ENCODE measurements at regions not wholly inside any gene's neighbourhood (a gene's known extent, or its start where the extent isn't known, plus 50 kb on each side); places are given as distances from the start of the nearest gene placed in this dataset.

DNA sequence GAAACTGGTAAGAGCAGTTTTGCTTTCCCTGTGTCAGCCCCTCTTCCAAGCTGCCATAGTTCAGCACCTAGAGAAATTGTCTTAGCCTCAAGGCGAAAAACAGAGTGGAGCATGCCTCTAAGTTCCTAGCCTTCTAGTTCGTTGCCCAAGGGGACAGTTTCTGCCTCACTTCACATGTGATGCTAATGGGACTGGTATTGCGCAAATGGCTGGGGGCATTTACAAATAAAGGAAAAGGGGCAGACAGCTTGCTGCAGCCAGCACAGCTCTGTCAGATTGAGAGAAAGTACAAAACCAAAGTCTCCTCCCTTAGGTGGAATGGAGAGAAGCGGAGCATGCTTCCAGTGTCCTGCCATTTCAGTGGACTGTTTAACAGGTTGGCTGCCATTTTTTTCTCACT, 567.7 kb downstream of the ETV1 start:
- intact Hi-C loops (cut with DNase I): no loop called here
- no peaks in the 10 kb centered on the region for H3K27me3 ChIP-seq
- no peak overlapping the region for H3K27ac ChIP-seq
- H3K4me3 ChIP-seq: no peak overlapping the region
- no peaks in the 10 kb centered on the region for H3K4me1 ChIP-seq
- no peaks in the 10 kb centered on the region for H3K36me3 ChIP-seq
- peaks cover 0 to 24% (median 0%) of the 10 kb centered on the region in 12 donors for H3K9me3 ChIP-seq
- TF ChIP-seq, protein P1, sequence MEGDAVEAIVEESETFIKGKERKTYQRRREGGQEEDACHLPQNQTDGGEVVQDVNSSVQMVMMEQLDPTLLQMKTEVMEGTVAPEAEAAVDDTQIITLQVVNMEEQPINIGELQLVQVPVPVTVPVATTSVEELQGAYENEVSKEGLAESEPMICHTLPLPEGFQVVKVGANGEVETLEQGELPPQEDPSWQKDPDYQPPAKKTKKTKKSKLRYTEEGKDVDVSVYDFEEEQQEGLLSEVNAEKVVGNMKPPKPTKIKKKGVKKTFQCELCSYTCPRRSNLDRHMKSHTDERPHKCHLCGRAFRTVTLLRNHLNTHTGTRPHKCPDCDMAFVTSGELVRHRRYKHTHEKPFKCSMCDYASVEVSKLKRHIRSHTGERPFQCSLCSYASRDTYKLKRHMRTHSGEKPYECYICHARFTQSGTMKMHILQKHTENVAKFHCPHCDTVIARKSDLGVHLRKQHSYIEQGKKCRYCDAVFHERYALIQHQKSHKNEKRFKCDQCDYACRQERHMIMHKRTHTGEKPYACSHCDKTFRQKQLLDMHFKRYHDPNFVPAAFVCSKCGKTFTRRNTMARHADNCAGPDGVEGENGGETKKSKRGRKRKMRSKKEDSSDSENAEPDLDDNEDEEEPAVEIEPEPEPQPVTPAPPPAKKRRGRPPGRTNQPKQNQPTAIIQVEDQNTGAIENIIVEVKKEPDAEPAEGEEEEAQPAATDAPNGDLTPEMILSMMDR (IDR thresholded peaks at IDR 0.05): no peak
- no peak for TF ChIP-seq POLR2A (IDR thresholded peaks at IDR 0.05)
- ATAC-seq (no peak), DNase-seq (peak in 1 of 5 donors; percentile 15)
- 81 to 89% (median 85%) methylated on average over 4 of the region's 4 CpGs for WGBS, 4 donors

DNA sequence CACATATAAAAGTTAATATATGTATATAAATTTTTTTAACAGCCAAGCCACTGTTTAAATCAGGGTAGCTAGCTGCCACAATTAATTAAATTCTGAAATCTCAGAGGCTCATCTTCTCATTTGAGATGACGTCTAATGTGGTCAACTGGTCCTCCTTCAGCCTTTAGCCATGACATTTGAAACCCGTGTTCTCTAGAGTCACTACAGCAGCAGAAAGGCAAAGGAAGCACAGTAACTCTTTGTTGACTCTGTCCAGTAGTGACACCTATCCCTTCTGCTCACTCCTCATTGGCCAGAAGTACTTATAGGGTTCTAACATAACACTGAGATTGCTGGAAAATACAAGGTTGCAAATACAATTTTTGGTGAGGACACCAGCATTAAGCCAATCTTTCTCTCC, 555.5 kb downstream of the ETV1 start:
- Histone ChIP-seq H3K4me1 (no peaks in the 10 kb centered on the region), H3K27me3 (no peaks in the 10 kb centered on the region), H3K36me3 (no peaks in the 10 kb centered on the region), H3K27ac (no peak overlapping the region), H3K9me3 (no peaks in the 10 kb centered on the region), H3K4me3 (no peak overlapping the region)
- DNase-seq (no peak), ATAC-seq (no peak)
- intact Hi-C loops (cut with DNase I): no loop called here
- 67 to 83% (median 71%) methylated on average over 2 of the region's 2 CpGs for WGBS, 4 donors
- TF ChIP-seq POLR2A (IDR thresholded peaks at IDR 0.05): no peak
- TF ChIP-seq, protein P1 (IDR thresholded peaks at IDR 0.05): no peak

DNA sequence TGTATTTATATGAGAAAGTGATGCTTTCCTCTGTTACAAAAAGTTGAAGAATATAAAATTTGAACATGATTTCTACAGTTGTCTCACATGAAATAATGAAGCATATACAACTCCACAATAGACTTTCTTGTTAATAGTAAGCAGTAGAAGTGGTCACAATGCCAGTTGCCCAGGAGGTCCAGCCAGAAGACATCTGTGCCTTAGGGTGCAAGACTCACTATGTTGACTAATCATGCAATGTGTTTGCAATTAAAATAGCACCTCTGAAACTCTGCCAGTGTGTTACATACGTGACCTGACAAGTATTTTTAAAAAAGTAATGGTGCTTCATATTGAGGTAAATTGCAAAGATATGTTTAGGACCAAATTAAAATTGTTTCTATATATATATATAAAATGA, 547.2 kb downstream of the ETV1 start:
- no peak for ATAC-seq
- TF ChIP-seq, protein P1 (IDR thresholded peaks at IDR 0.05): no peak
- no peak for TF ChIP-seq POLR2A (IDR thresholded peaks at IDR 0.05)
- Histone ChIP-seq H3K27ac (no peak overlapping the region), H3K27me3 (no peaks in the 10 kb centered on the region), H3K9me3 (no peaks in the 10 kb centered on the region), H3K36me3 (no peaks in the 10 kb centered on the region), H3K4me1 (no peaks in the 10 kb centered on the region), H3K4me3 (no peak overlapping the region)
- no peak for DNase-seq
- intact Hi-C loops (cut with DNase I): no loop called here
- WGBS, 4 donors: 31 to 61% (median 43%) methylated on average over 1 of the region's 1 CpG

DNA sequence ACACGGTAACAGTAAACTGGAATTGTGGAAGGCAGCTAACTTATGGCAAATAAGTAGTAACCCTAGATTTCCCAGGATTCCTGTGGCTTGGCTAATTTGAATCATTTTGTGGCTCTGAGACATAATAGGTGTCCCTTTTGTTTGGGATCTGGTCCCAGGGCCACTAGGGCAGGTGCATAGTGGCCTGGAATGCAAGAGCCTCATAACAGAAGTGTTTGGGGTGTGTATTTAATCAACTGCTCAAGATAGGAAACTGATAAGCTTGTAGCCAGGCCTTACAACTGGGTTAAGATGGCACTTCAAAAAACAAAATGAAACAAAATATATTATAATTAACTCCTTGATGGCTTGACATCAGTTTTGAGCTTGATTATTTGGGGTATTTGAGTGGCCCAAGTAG, 541.8 kb downstream of the ETV1 start:
- intact Hi-C loops (cut with DNase I): no loop called here
- 89 to 100% (median 91%) methylated on average over 1 of the region's 1 CpG for WGBS, 4 donors
- TF ChIP-seq, protein P1 (IDR thresholded peaks at IDR 0.05): no peak
- TF ChIP-seq POLR2A (IDR thresholded peaks at IDR 0.05): no peak
- Histone ChIP-seq H3K4me3 (no peak overlapping the region), H3K9me3 (peaks cover 0 to 7% (median 0%) of the 10 kb centered on the region in 12 donors), H3K36me3 (no peaks in the 10 kb centered on the region), H3K4me1 (no peaks in the 10 kb centered on the region), H3K27me3 (no peaks in the 10 kb centered on the region), H3K27ac (no peak overlapping the region)
- ATAC-seq (no peak), DNase-seq (no peak)

Measured in heart left ventricle (tissue), 16 donors.